SK-N-SH (cell line): ENCODE measurements at regions not wholly inside any gene's neighbourhood (a gene's known extent, or its start where the extent isn't known, plus 50 kb on each side); places are given as distances from the start of the nearest gene placed in this dataset.

Source experiments
- CTCF ChIA-PET: fragments of 300-600, 350-600 bp; formaldehyde crosslinking; extraction: SDS; loops from one replicate; lab custom pipeline; 2021; lab: Yijun Ruan, JAX
- POLR2A ChIA-PET: fragments of 350-600 bp; sonication (Branson Sonifier 250); formaldehyde crosslinking; extraction: SDS; loops from one replicate; lab custom pipeline; 2020; ENCODE audit warnings: antibody characterized with exemption, inconsistent platforms; lab: Yijun Ruan, JAX
- DNase-seq: peaks from one replicate; pipeline ENCODE4 v3.0.0; 2012
- H2AFZ ChIP-seq: fragments of 200-600 bp; sonication (generic); 2 replicates; pipeline ENCODE4 v1.8.1; 2016; ENCODE audit warnings: antibody characterized with exemption, mild to moderate bottlenecking, low read depth
- H3F3A ChIP-seq: fragments of 200-600 bp; sonication (generic); replicated peaks from 2 replicates; pipeline ENCODE3; 2016; ENCODE audit warnings: antibody characterized with exemption, mild to moderate bottlenecking; ENCODE audit not compliant: insufficient read depth
- H3K27ac ChIP-seq, 2 experiments: fragments of 200-500 bp in 1 of 2; fragments of 200-600 bp in 1 of 2; sonication (Bioruptor generic) in 1 of 2; sonication (generic), shearing (Covaris generic) in 1 of 2; 2 replicates each; pipeline versions ENCODE4 v1.5.1 to v1.6.1; 2014 to 2016; ENCODE audit warnings: low read depth in 2 of 2, inconsistent platforms in 1 of 2, low read length in 1 of 2, mild to moderate bottlenecking in 1 of 2, mixed read lengths in 1 of 2
- H3K27me3 ChIP-seq: fragments of 200-600 bp; sonication (generic), shearing (Covaris generic); 2 replicates; pipeline ENCODE4 v1.6.1; 2016; ENCODE audit warnings: mixed run types; ENCODE audit not compliant: insufficient read depth
- H3K36me3 ChIP-seq, 2 experiments: fragments of 200-500 bp in 1 of 2; fragments of 200-600 bp in 1 of 2; sonication (Bioruptor generic) in 1 of 2; sonication (generic) in 1 of 2; replicated peaks in 1 of 2; 2 replicates each; pipeline versions ENCODE3 to v1.5.1; 2014 to 2016; ENCODE audit warnings: low read length in 1 of 2, mild to moderate bottlenecking in 1 of 2; ENCODE audit not compliant: insufficient read depth in 2 of 2, control insufficient read depth in 1 of 2
- H3K4me1 ChIP-seq, 2 experiments: fragments of 200-500 bp in 1 of 2; fragments of 200-600 bp in 1 of 2; sonication (Bioruptor generic) in 1 of 2; sonication (generic), shearing (Covaris generic) in 1 of 2; 2 replicates each; pipeline versions ENCODE4 v1.5.1 to v1.6.1; 2014 to 2016; ENCODE audit warnings: low read depth in 1 of 2, low read length in 1 of 2, mixed run types in 1 of 2; ENCODE audit not compliant: insufficient read depth in 2 of 2, control insufficient read depth in 1 of 2
- H3K4me2 ChIP-seq: fragments of 200-600 bp; sonication (generic), shearing (Covaris generic); 2 replicates; pipeline ENCODE4 v1.6.1; 2017; ENCODE audit warnings: mixed run types
- H3K4me3 ChIP-seq, 2 experiments: fragments of 200-500 bp in 1 of 2; fragments of 200-600 bp in 1 of 2; sonication (Bioruptor generic) in 1 of 2; sonication (generic), shearing (Covaris generic) in 1 of 2; 2 replicates each; pipeline versions ENCODE4 v1.5.1 to v1.8.1; 2014 to 2016; ENCODE audit warnings: low read depth in 2 of 2, inconsistent platforms in 1 of 2, low read length in 1 of 2, mild to moderate bottlenecking in 1 of 2, mixed read lengths in 1 of 2, moderate library complexity in 1 of 2
- H3K79me2 ChIP-seq: fragments of 200-600 bp; sonication (generic); 2 replicates; pipeline ENCODE4 v1.8.1; 2017; ENCODE audit warnings: mild to moderate bottlenecking; ENCODE audit not compliant: insufficient read depth
- H3K9ac ChIP-seq: fragments of 200-600 bp; sonication (generic); 2 replicates; pipeline ENCODE4 v1.6.1; 2017; ENCODE audit warnings: mixed run types
- H3K9me2 ChIP-seq: fragments of 200-600 bp; sonication (generic); 2 replicates; pipeline ENCODE4 v1.6.1; 2017; ENCODE audit warnings: mixed run types
- H3K9me3 ChIP-seq: fragments of 200-600 bp; sonication (generic); 2 replicates; pipeline ENCODE4 v1.6.1; 2017; ENCODE audit warnings: mixed run types, mild to moderate bottlenecking, moderate library complexity
- H4K20me1 ChIP-seq: fragments of 200-600 bp; sonication (generic); 2 replicates; pipeline ENCODE4 v1.6.1; 2017; ENCODE audit warnings: mild to moderate bottlenecking, mixed run types; ENCODE audit not compliant: insufficient read depth
- FOSL2 ChIP-seq: IDR thresholded peaks from 2 replicates; pipeline ENCODE4 v1.4.0; 2012; ENCODE audit warnings: low read depth, mild to moderate bottlenecking, moderate library complexity, borderline replicate concordance
- FOXJ3 ChIP-seq: sonication (generic); formaldehyde crosslinking; IDR thresholded peaks from 2 replicates; pipeline ENCODE4 v1.5.1; 2020; ENCODE audit warnings: mild to moderate bottlenecking, missing genetic modification reagents
- MAX ChIP-seq: IDR thresholded peaks from 2 replicates; pipeline ENCODE4 v1.4.0; 2012; ENCODE audit warnings: low read depth
- NRF1 ChIP-seq: IDR thresholded peaks from 2 replicates; pipeline ENCODE4 v1.6.1; 2012; ENCODE audit warnings: low read depth, mild to moderate bottlenecking, low read length
- POLR2AphosphoS5 ChIP-seq: IDR thresholded peaks from 2 replicates; pipeline ENCODE4 v1.6.1; 2012; ENCODE audit warnings: low read depth, low read length
- RAD21 ChIP-seq: IDR thresholded peaks from 2 replicates; pipeline ENCODE4 v1.6.1; 2012; ENCODE audit warnings: mild to moderate bottlenecking, low read length
- TCF12 ChIP-seq: IDR thresholded peaks from 2 replicates; pipeline ENCODE4 v1.4.0; 2012
- TEAD4 ChIP-seq: IDR thresholded peaks from 2 replicates; pipeline ENCODE4 v1.4.0; 2012; ENCODE audit warnings: mild to moderate bottlenecking, borderline replicate concordance; ENCODE audit not compliant: insufficient read depth
- USF2 ChIP-seq: fragments of 150-350 bp; IDR thresholded peaks from 2 replicates; pipeline ENCODE4 v1.6.1; 2017; ENCODE audit warnings: antibody characterized with exemption, low read length, low read depth, borderline replicate concordance
- WGBS: methylation state at CpG from one replicate; pipeline ENCODE4 v1.1.6; 2017; ENCODE audit warnings: low lambda C conversion rate; 5-methylcytosine and 5-hydroxymethylcytosine counted together
- TF ChIP-seq, protein P1 (sequence below): IDR thresholded peaks from 2 replicates; pipeline ENCODE4 v1.4.0; 2012; ENCODE audit warnings: low read depth, borderline replicate concordance
- TF ChIP-seq, protein P2 (sequence below): IDR thresholded peaks from 2 replicates; pipeline ENCODE4; 2012
- TF ChIP-seq, protein P3 (sequence below): IDR thresholded peaks from 2 replicates; pipeline ENCODE4 v1.6.1; 2012; ENCODE audit warnings: mild to moderate bottlenecking, low read depth, low read length, moderate library complexity

- Histone ChIP-seq H3F3A (no peaks in the 10 kb centered on the region), H3K9ac (no peak overlapping the region), H3K4me1 (no peaks in the 10 kb centered on the region), H3K9me3 (no peaks in the 10 kb centered on the region), H3K9me2 (no peaks in the 10 kb centered on the region), H3K27me3 (peaks cover 23% of the 10 kb centered on the region; the same call in 1 of the 2 replicates), H4K20me1 (no peaks in the 10 kb centered on the region), H3K4me2 (no peak overlapping the region), H3K79me2 (no peaks in the 10 kb centered on the region), H3K4me3 (no peak overlapping the region), H3K27ac (no peak overlapping the region), H2AFZ (no peak overlapping the region), H3K36me3 (no peaks in the 10 kb centered on the region)
- TF ChIP-seq NRF1 (no peak), USF2 (no peak), FOSL2 (no peak), FOXJ3 (CRISPR knock-in tag) (no peak), TEAD4 (no peak)
- TF ChIP-seq, protein P1, sequence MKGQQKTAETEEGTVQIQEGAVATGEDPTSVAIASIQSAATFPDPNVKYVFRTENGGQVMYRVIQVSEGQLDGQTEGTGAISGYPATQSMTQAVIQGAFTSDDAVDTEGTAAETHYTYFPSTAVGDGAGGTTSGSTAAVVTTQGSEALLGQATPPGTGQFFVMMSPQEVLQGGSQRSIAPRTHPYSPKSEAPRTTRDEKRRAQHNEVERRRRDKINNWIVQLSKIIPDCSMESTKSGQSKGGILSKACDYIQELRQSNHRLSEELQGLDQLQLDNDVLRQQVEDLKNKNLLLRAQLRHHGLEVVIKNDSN = no peak
- CTCF ChIA-PET = interaction anchor here (0.8 to 3.1 kb wide), 2 partner anchors 23 to 163 kb away, joined by 3 to 11 read pairs; no protein-coding TSS in a partner anchor
- POLR2A ChIA-PET = no interaction called here
- 11% methylated on average over 2 of the region's 2 CpGs for WGBS
- no peak for DNase-seq
Observed at GRCh38 chr3:46102059-46102779, 74.9 kb upstream of the XCR1 start.

DNA sequence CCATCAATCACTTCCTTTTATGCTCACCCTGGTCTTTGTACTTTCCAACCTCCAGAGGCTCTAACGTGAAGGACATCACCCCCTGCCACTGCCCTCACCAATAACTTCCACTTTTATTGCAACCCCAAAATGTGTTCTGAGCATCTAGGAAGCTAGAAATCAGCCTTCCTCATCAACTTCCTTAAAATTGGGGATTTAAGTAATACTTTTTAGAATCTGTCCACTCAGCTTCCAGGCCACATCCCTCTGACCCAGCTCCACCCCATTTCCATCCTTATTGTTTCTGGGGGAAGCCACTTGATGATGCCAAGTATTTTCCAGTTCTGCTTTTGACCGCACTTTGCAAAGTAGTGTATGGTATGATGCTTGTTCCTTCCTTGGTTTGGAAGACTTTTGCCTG, 73.5 kb upstream of the XCR1 start:
- Histone ChIP-seq H2AFZ (no peak overlapping the region), H3K27ac (no peak overlapping the region), H3F3A (no peaks in the 10 kb centered on the region), H3K9ac (no peak overlapping the region), H3K4me2 (no peak overlapping the region), H3K4me3 (no peak overlapping the region), H3K79me2 (no peaks in the 10 kb centered on the region), H3K9me3 (no peaks in the 10 kb centered on the region), H3K4me1 (no peaks in the 10 kb centered on the region), H3K36me3 (no peaks in the 10 kb centered on the region), H3K27me3 (peaks cover 19% of the 10 kb centered on the region; the same call in 1 of the 2 replicates), H4K20me1 (no peaks in the 10 kb centered on the region), H3K9me2 (no peaks in the 10 kb centered on the region)
- WGBS = 11% methylated on average over 2 of the region's 2 CpGs
- TF ChIP-seq MAX (no peak), FOXJ3 (CRISPR knock-in tag) (no peak), USF2 (no peak), POLR2AphosphoS5 (no peak), RAD21 (no peak), TCF12 (no peak)
- TF ChIP-seq, protein P1 = no peak
- TF ChIP-seq, protein P2, sequence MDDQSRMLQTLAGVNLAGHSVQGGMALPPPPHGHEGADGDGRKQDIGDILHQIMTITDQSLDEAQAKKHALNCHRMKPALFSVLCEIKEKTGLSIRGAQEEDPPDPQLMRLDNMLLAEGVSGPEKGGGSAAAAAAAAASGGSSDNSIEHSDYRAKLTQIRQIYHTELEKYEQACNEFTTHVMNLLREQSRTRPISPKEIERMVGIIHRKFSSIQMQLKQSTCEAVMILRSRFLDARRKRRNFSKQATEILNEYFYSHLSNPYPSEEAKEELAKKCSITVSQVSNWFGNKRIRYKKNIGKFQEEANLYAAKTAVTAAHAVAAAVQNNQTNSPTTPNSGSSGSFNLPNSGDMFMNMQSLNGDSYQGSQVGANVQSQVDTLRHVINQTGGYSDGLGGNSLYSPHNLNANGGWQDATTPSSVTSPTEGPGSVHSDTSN = no peak
- TF ChIP-seq, protein P3, sequence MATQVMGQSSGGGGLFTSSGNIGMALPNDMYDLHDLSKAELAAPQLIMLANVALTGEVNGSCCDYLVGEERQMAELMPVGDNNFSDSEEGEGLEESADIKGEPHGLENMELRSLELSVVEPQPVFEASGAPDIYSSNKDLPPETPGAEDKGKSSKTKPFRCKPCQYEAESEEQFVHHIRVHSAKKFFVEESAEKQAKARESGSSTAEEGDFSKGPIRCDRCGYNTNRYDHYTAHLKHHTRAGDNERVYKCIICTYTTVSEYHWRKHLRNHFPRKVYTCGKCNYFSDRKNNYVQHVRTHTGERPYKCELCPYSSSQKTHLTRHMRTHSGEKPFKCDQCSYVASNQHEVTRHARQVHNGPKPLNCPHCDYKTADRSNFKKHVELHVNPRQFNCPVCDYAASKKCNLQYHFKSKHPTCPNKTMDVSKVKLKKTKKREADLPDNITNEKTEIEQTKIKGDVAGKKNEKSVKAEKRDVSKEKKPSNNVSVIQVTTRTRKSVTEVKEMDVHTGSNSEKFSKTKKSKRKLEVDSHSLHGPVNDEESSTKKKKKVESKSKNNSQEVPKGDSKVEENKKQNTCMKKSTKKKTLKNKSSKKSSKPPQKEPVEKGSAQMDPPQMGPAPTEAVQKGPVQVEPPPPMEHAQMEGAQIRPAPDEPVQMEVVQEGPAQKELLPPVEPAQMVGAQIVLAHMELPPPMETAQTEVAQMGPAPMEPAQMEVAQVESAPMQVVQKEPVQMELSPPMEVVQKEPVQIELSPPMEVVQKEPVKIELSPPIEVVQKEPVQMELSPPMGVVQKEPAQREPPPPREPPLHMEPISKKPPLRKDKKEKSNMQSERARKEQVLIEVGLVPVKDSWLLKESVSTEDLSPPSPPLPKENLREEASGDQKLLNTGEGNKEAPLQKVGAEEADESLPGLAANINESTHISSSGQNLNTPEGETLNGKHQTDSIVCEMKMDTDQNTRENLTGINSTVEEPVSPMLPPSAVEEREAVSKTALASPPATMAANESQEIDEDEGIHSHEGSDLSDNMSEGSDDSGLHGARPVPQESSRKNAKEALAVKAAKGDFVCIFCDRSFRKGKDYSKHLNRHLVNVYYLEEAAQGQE = no peak
- POLR2A ChIA-PET = no interaction called here
- CTCF ChIA-PET = interaction anchor here (1.0 to 3.1 kb wide), 2 partner anchors 21 to 22 kb away, joined by 3 to 11 read pairs; no protein-coding TSS in a partner anchor
- no peak for DNase-seq
